ENCODE measurements at regions not wholly inside any gene's neighbourhood (a gene's known extent, or its start where the extent isn't known, plus 50 kb on each side); places are given as distances from the start of the nearest gene placed in this dataset.

DNA sequence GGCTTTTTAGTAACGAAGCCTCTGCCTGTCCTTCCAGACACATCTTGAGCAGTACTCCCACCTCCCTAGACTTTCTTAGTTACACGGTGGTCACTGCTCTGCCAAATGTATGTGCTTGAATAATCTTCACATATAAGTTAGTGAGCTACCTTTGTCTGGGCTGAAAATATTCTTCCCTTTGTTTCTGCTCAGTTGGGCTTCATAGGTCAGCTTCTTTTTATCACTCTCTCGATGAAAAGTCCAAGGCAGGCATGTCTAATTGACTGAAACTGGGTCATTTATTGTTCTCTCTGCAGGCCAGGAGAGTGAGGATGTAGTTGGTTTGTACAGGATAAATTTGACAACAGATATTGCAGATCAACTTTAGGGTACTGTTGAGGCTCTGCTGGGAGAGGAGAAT, 636.7 kb upstream of the IGFBP3 start:
- Histone ChIP-seq H3K27me3 (ENCODE audit: control insufficient read depth, insufficient read depth, low read length, poor library complexity, severe bottlenecking) (no peaks in the 10 kb centered on the region), H3K4me3 (ENCODE audit: insufficient read depth, low read depth, low read length) (no peak overlapping the region), H3K27ac (ENCODE audit: insufficient read depth, low read depth, low read length, poor library complexity, severe bottlenecking) (no peak overlapping the region), H3K4me1 (ENCODE audit: control insufficient read depth, insufficient read depth, low read length) (no peaks in the 10 kb centered on the region), H3K36me3 (ENCODE audit: control insufficient read depth, insufficient read depth, low read length) (no peaks in the 10 kb centered on the region), H3K9me3 (ENCODE audit: control insufficient read depth, low read length) (no peaks in the 10 kb centered on the region)
- WGBS, 2 experiments: 82 to 86% methylated on average over 3 of the region's 3 CpGs

- WGBS, 2 experiments: 93 to 94% methylated on average over 5 of the region's 5 CpGs
- Histone ChIP-seq H3K27ac (ENCODE audit: insufficient read depth, low read depth, low read length, poor library complexity, severe bottlenecking) (no peak overlapping the region), H3K4me3 (ENCODE audit: insufficient read depth, low read depth, low read length) (no peak overlapping the region), H3K4me1 (ENCODE audit: control insufficient read depth, insufficient read depth, low read length) (no peaks in the 10 kb centered on the region), H3K27me3 (ENCODE audit: control insufficient read depth, insufficient read depth, low read length, poor library complexity, severe bottlenecking) (no peaks in the 10 kb centered on the region), H3K9me3 (ENCODE audit: control insufficient read depth, low read length) (no peaks in the 10 kb centered on the region), H3K36me3 (ENCODE audit: control insufficient read depth, insufficient read depth, low read length) (no peaks in the 10 kb centered on the region)
Observed at GRCh38 chr7:46557295-46557711, 636.2 kb upstream of the IGFBP3 start.

- Histone ChIP-seq H3K27me3 (ENCODE audit: control insufficient read depth, insufficient read depth, low read length, poor library complexity, severe bottlenecking) (no peaks in the 10 kb centered on the region), H3K27ac (ENCODE audit: insufficient read depth, low read depth, low read length, poor library complexity, severe bottlenecking) (no peak overlapping the region), H3K4me3 (ENCODE audit: insufficient read depth, low read depth, low read length) (no peak overlapping the region), H3K36me3 (ENCODE audit: control insufficient read depth, insufficient read depth, low read length) (no peaks in the 10 kb centered on the region), H3K4me1 (ENCODE audit: control insufficient read depth, insufficient read depth, low read length) (no peaks in the 10 kb centered on the region), H3K9me3 (ENCODE audit: control insufficient read depth, low read length) (no peaks in the 10 kb centered on the region)
- 87 to 90% methylated on average over 1 of the region's 3 CpGs for WGBS, 2 experiments
Observed at GRCh38 chr7:46554688-46555422, 633.8 kb upstream of the IGFBP3 start.

GRCh38 chr7:46551603-46552002, 630.5 kb upstream of the IGFBP3 start:
- no peak overlapping the region for H3K4me3 ChIP-seq (ENCODE audit: insufficient read depth, low read depth, low read length)
- no peaks in the 10 kb centered on the region for H3K9me3 ChIP-seq (ENCODE audit: control insufficient read depth, low read length)
- no peak overlapping the region for H3K27ac ChIP-seq (ENCODE audit: insufficient read depth, low read depth, low read length, poor library complexity, severe bottlenecking)
- H3K27me3 ChIP-seq (ENCODE audit: control insufficient read depth, insufficient read depth, low read length, poor library complexity, severe bottlenecking): no peaks in the 10 kb centered on the region
- H3K4me1 ChIP-seq (ENCODE audit: control insufficient read depth, insufficient read depth, low read length): no peaks in the 10 kb centered on the region
- H3K36me3 ChIP-seq (ENCODE audit: control insufficient read depth, insufficient read depth, low read length): no peaks in the 10 kb centered on the region
- 100% methylated on average over 1 of the region's 1 CpG; no CpG with 5 or more reads in 1 of the 2 experiments for WGBS, 2 experiments

- no peaks in the 10 kb centered on the region for H3K36me3 ChIP-seq (ENCODE audit: control insufficient read depth, insufficient read depth, low read length)
- H3K27me3 ChIP-seq (ENCODE audit: control insufficient read depth, insufficient read depth, low read length, poor library complexity, severe bottlenecking): no peaks in the 10 kb centered on the region
- no peak overlapping the region for H3K27ac ChIP-seq (ENCODE audit: insufficient read depth, low read depth, low read length, poor library complexity, severe bottlenecking)
- no peaks in the 10 kb centered on the region for H3K9me3 ChIP-seq (ENCODE audit: control insufficient read depth, low read length)
- WGBS, 2 experiments: 93 to 97% methylated on average over 5 of the region's 5 CpGs
- H3K4me3 ChIP-seq (ENCODE audit: insufficient read depth, low read depth, low read length): no peak overlapping the region
- H3K4me1 ChIP-seq (ENCODE audit: control insufficient read depth, insufficient read depth, low read length): no peaks in the 10 kb centered on the region
Observed at GRCh38 chr7:46550864-46551263, 629.8 kb upstream of the IGFBP3 start.

GRCh38 chr7:46549892-46550639, 629.0 kb upstream of the IGFBP3 start:
- Histone ChIP-seq H3K27ac (ENCODE audit: insufficient read depth, low read depth, low read length, poor library complexity, severe bottlenecking) (no peak overlapping the region), H3K36me3 (ENCODE audit: control insufficient read depth, insufficient read depth, low read length) (no peaks in the 10 kb centered on the region), H3K4me3 (ENCODE audit: insufficient read depth, low read depth, low read length) (no peak overlapping the region), H3K4me1 (ENCODE audit: control insufficient read depth, insufficient read depth, low read length) (no peaks in the 10 kb centered on the region), H3K9me3 (ENCODE audit: control insufficient read depth, low read length) (no peaks in the 10 kb centered on the region), H3K27me3 (ENCODE audit: control insufficient read depth, insufficient read depth, low read length, poor library complexity, severe bottlenecking) (no peaks in the 10 kb centered on the region)
- WGBS, 2 experiments: 89 to 97% methylated on average over 3 of the region's 3 CpGs

DNA sequence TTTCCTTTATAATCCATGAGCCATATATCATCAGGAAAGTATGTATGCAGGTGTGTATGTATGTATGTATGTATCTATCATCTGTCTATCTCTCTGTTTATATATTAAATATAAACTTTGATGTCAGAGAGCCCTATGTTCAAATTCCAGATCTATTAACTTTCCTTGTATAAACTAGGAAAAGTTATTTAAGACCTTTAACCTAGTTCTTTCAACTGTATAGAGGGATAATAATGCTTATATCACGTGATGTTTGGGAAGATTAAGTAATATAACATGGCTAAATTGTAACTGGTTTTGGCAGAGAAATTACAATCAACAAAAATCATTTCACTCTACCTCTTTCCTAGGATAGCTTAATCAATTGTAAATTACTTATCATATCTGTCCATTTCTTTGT, 628.3 kb upstream of the IGFBP3 start:
- no peak overlapping the region for H3K4me3 ChIP-seq (ENCODE audit: insufficient read depth, low read depth, low read length)
- no peaks in the 10 kb centered on the region for H3K36me3 ChIP-seq (ENCODE audit: control insufficient read depth, insufficient read depth, low read length)
- H3K9me3 ChIP-seq (ENCODE audit: control insufficient read depth, low read length): no peaks in the 10 kb centered on the region
- no peaks in the 10 kb centered on the region for H3K27me3 ChIP-seq (ENCODE audit: control insufficient read depth, insufficient read depth, low read length, poor library complexity, severe bottlenecking)
- no peaks in the 10 kb centered on the region for H3K4me1 ChIP-seq (ENCODE audit: control insufficient read depth, insufficient read depth, low read length)
- no peak overlapping the region for H3K27ac ChIP-seq (ENCODE audit: insufficient read depth, low read depth, low read length, poor library complexity, severe bottlenecking)
- WGBS, 2 experiments: no CpG with 5 or more reads among the region's 1 CpG

DNA sequence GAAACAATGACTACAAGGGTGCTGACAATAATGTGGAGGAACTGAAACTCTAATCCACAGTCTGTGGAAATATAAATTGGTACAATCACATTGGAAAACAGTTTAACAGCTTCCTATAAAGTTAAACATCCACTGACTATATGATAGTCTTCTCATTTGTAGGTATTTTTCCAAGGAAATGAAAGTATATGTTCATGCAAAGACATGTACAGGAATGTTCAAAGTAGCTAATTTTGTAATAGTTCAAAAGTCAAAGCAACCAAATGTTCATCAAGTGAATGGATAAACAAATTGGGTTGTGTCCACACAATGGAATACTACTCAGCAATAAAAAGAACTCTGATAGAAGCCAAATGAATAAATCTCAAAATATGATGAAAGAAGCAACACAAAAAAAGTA, 626.0 kb upstream of the IGFBP3 start:
- Histone ChIP-seq H3K4me1 (ENCODE audit: control insufficient read depth, insufficient read depth, low read length) (no peaks in the 10 kb centered on the region), H3K9me3 (ENCODE audit: control insufficient read depth, low read length) (no peaks in the 10 kb centered on the region), H3K27ac (ENCODE audit: insufficient read depth, low read depth, low read length, poor library complexity, severe bottlenecking) (no peak overlapping the region), H3K4me3 (ENCODE audit: insufficient read depth, low read depth, low read length) (no peak overlapping the region), H3K27me3 (ENCODE audit: control insufficient read depth, insufficient read depth, low read length, poor library complexity, severe bottlenecking) (no peaks in the 10 kb centered on the region), H3K36me3 (ENCODE audit: control insufficient read depth, insufficient read depth, low read length) (no peaks in the 10 kb centered on the region)

DNA sequence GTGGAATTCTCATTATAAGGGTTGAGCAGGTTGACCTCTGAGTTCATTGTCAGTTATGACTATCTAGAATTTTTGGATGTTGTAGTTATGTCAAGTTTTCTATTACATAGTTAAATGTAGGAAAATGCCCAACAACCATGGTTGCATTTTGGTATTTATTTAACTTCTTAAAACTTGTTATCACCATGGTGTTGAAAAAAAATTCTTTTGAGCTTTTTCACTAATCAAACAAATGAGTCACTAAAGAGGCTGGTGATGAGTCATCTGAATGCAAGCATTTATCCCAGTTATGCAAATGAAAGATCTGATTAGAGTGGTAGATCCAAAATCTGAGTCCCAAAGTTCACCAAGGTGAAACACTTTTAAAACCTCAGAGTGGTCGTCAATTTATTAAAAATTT, 624.7 kb upstream of the IGFBP3 start:
- H3K36me3 ChIP-seq (ENCODE audit: control insufficient read depth, insufficient read depth, low read length): no peaks in the 10 kb centered on the region
- H3K4me3 ChIP-seq (ENCODE audit: insufficient read depth, low read depth, low read length): no peak overlapping the region
- no peaks in the 10 kb centered on the region for H3K4me1 ChIP-seq (ENCODE audit: control insufficient read depth, insufficient read depth, low read length)
- 86% methylated on average over 1 of the region's 1 CpG; no CpG with 5 or more reads in 1 of the 2 experiments for WGBS, 2 experiments
- no peaks in the 10 kb centered on the region for H3K9me3 ChIP-seq (ENCODE audit: control insufficient read depth, low read length)
- no peak overlapping the region for H3K27ac ChIP-seq (ENCODE audit: insufficient read depth, low read depth, low read length, poor library complexity, severe bottlenecking)
- no peaks in the 10 kb centered on the region for H3K27me3 ChIP-seq (ENCODE audit: control insufficient read depth, insufficient read depth, low read length, poor library complexity, severe bottlenecking)

DNA sequence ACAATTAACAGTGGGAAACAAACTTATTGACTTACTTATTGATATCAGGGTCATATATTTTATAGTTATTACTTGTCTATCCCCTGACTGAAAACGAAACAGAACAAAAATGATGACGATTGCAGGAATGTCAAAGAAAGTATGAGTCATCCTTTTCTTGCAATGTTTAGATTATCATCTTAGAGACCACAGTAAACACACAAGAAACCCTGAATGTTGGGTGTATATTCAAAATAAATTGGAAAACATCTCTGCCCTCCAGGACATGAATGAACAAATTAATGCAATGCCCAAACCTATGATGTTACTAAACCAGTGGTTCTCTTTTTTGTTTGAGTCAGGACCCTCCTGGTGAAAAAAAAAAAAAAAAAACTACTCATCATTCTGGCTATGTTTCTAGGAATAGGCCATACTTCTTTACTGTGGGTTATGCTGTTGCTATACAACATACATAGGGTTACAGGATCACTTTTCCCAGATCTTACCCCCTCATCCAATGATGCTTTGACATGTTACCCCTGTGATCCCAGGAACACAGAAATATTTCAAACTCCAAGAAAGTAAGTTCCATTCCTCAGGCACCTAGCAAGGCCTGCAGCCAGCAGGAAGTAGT, 623.4 kb upstream of the IGFBP3 start:
- H3K27me3 ChIP-seq (ENCODE audit: control insufficient read depth, insufficient read depth, low read length, poor library complexity, severe bottlenecking): no peaks in the 10 kb centered on the region
- H3K9me3 ChIP-seq (ENCODE audit: control insufficient read depth, low read length): no peaks in the 10 kb centered on the region
- 93% methylated on average over 2 of the region's 2 CpGs; no CpG with 5 or more reads in 1 of the 2 experiments for WGBS, 2 experiments
- no peaks in the 10 kb centered on the region for H3K36me3 ChIP-seq (ENCODE audit: control insufficient read depth, insufficient read depth, low read length)
- H3K4me3 ChIP-seq (ENCODE audit: insufficient read depth, low read depth, low read length): no peak overlapping the region
- no peaks in the 10 kb centered on the region for H3K4me1 ChIP-seq (ENCODE audit: control insufficient read depth, insufficient read depth, low read length)
- no peak overlapping the region for H3K27ac ChIP-seq (ENCODE audit: insufficient read depth, low read depth, low read length, poor library complexity, severe bottlenecking)
